ENCODE measurements at regions not wholly inside any gene's neighbourhood (a gene's known extent, or its start where the extent isn't known, plus 50 kb on each side); places are given as distances from the start of the nearest gene placed in this dataset.

DNA sequence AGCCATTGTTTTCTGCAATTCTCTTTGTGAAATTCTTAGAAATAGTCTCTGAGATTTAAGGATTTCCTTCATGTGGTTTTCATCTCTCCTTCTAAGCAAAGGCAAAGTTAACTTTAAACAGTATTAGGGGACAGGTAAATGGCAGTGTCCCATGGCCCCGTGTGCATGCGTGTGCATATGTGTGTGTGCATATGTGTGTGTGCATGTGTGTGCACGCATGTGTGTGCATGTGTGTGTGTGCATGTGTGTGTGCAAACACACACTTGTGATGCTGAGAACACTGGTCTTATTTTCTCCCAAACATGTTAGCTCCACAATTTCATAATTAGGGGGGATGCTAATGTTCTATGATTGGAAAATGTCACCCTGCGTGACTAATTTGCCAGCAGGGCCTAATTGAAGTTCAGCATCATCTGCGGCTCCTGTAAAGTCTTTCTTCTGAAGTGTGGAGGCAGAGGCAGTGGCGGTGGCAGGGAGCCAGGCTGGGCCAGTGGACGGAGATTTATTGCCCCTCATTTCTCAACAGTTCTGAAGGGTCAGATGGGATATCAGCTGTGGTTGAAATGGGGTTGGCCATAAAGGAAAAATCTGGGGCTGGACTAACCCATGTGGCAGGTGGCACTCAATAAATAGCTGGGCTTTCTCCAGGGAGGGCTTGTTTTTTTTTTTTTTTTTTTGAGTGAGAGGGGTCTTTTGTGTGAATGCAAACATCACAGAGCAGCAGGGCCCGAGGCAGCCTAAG, 289.3 kb upstream of the PODXL start:
- 88 to 90% methylated on average over 8 of the region's 8 CpGs for WGBS, 2 donors
- no peak for DNase-seq
- H3K36me3 ChIP-seq = no peaks in the 10 kb centered on the region

GRCh38 chr7:131844369-131844768, 287.9 kb upstream of the PODXL start:
- WGBS, 2 donors = 26 to 32% methylated on average over 3 of the region's 3 CpGs
- H3K9me3 ChIP-seq = no peaks in the 10 kb centered on the region
- DNase-seq (no peak), ATAC-seq (peak in 2 of 8 donors; percentile 11 to 13)
- H3K4me1 ChIP-seq = peaks cover 0 to 7% (median 0%) of the 10 kb centered on the region in 9 donors
- H3K27me3 ChIP-seq = peaks cover 0 to 46% (median 4%) of the 10 kb centered on the region in 7 donors
- intact Hi-C loops (cut with DNase I) = no loop called here
- H3K4me3 ChIP-seq = no peak overlapping the region
- no peak overlapping the region for H3K27ac ChIP-seq
- H3K36me3 ChIP-seq = no peaks in the 10 kb centered on the region
- no peak for TF ChIP-seq CTCF (IDR thresholded peaks at IDR 0.05)

More for the DNA sequence above, 289.3 kb upstream of the PODXL start:
- Histone ChIP-seq H3K4me3 (no peak overlapping the region), H3K27me3 (peaks cover 0 to 48% (median 3%) of the 10 kb centered on the region in 7 donors), H3K9me3 (no peaks in the 10 kb centered on the region), H3K4me1 (peaks cover 0 to 7% (median 0%) of the 10 kb centered on the region in 9 donors), H3K27ac (no peak overlapping the region)
- ATAC-seq = no peak
- TF ChIP-seq CTCF (IDR thresholded peaks at IDR 0.05) = no peak
- intact Hi-C loops (cut with DNase I) = no loop called here

DNA sequence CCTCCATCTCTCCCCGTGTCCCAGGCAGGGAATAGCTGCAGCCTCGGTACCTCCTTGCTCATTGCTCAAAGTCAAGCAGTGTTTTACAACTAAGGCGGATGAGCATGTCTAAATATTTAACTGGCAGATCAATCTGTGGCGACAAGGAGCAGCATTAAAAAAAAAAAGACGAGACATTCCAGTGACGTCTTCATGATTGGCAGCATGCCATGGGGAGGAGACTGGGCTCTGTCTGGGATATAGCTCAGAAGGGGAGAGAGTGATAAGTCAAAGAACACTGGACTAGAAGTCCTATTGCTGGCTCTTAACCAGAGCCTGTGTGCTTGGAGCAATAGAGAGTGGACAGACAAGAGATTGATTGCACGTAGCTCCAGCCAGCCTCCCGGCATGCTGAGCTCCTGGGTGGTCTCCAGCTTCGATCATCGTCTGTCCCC, 287.5 kb upstream of the PODXL start:
- Histone ChIP-seq H3K27me3 (peaks cover 0 to 41% (median 4%) of the 10 kb centered on the region in 7 donors), H3K9me3 (no peaks in the 10 kb centered on the region), H3K4me1 (peaks cover 0 to 7% (median 0%) of the 10 kb centered on the region in 9 donors), H3K27ac (no peak overlapping the region), H3K36me3 (no peaks in the 10 kb centered on the region), H3K4me3 (no peak overlapping the region)
- DNase-seq (peak in 1 of 2 donors; percentile 17), ATAC-seq (peak; percentile 33 to 78 (median 46))
- intact Hi-C loops (cut with DNase I) = no loop called here
- TF ChIP-seq CTCF (IDR thresholded peaks at IDR 0.05) = no peak
- whole genome bisulfite sequencing, 2 donors = 11 to 18% methylated on average over 10 of the region's 10 CpGs

DNA sequence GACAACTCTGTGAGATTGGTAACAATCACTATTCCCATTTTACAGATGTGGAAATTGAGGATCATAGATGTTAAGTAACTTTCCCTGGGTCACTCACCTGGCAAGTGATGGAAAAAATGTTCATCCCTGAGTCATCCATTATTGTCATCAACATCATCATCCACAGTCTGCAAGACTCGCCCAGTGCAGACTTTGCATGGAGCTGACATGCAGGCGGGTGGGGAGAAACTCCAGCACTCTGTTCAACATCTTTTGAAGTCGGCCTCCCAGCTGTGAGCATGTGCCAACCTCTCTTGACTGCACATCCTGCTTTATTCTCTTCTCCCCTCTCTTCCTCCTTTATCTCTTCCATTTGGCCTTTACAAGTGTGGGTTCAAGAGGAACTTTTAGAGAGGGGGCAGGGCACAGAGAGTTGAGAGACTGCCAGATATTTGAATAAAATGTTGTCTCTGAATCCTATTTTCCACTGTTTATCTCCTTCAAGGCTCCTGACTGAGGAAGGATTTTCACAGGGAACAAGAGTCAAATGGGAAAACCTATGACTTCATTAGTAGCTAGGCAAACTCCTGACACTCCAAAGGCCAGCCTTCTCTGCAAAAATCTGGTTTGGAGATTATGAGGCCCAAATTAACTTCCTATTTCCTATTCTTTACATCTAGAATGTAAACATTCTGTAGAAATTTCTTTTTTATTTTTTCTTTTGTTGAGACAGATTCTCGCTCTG, 283.7 kb upstream of the PODXL start:
- WGBS, 2 donors = 62 to 65% methylated on average over 4 of the region's 4 CpGs
- TF ChIP-seq CTCF (IDR thresholded peaks at IDR 0.05) = no peak
- H3K4me1 ChIP-seq = peaks cover 0 to 7% (median 0%) of the 10 kb centered on the region in 9 donors
- no peak overlapping the region for H3K4me3 ChIP-seq
- ATAC-seq = no peak
- peaks cover 0 to 41% (median 8%) of the 10 kb centered on the region in 7 donors for H3K27me3 ChIP-seq
- intact Hi-C loops (cut with DNase I) = no loop called here
- no peaks in the 10 kb centered on the region for H3K36me3 ChIP-seq
- no peaks in the 10 kb centered on the region for H3K9me3 ChIP-seq
- DNase-seq = no peak
- H3K27ac ChIP-seq = no peak overlapping the region
